ENCODE measurements at regions not wholly inside any gene's neighbourhood (a gene's known extent, or its start where the extent isn't known, plus 50 kb on each side); places are given as distances from the start of the nearest gene placed in this dataset.
"Not testable (repeated sequence)": the region's sequence is repeated elsewhere in the genome, so short reads cannot be mapped to it uniquely, and the experiment has no call there.

- no peak for DNase-seq
These were observed 108.2 kb upstream of the RAB12 start for GRCh38 chr18:8501044-8501443.

GRCh38 chr18:8503248-8503647, 106.0 kb upstream of the RAB12 start:
- DNase-seq: no peak

GRCh38 chr18:8504424-8504823, 104.8 kb upstream of the RAB12 start:
- DNase-seq: no peak

GRCh38 chr18:8504880-8505435, 104.3 kb upstream of the RAB12 start:
- DNase-seq: no peak

- DNase-seq: no peak
These were observed 102.8 kb upstream of the RAB12 start for GRCh38 chr18:8506251-8507049.

- DNase-seq: no peak
These were observed 101.9 kb upstream of the RAB12 start for GRCh38 chr18:8507361-8507760.

GRCh38 chr18:8507915-8508705, 101.1 kb upstream of the RAB12 start:
- no peak for DNase-seq

- DNase-seq: no peak
These were observed 96.0 kb upstream of the RAB12 start for GRCh38 chr18:8513249-8513648.

- no peak for DNase-seq
These were observed 94.8 kb upstream of the RAB12 start for GRCh38 chr18:8514409-8514808.

- DNase-seq: no peak
These were observed 93.9 kb upstream of the RAB12 start for GRCh38 chr18:8515142-8515865.

- no peak for DNase-seq
These were observed 92.6 kb upstream of the RAB12 start for GRCh38 chr18:8516371-8517250.

- DNase-seq: no peak
These were observed 92.0 kb upstream of the RAB12 start for GRCh38 chr18:8517276-8517675.

- no peak for DNase-seq
These were observed 90.1 kb upstream of the RAB12 start for GRCh38 chr18:8519102-8519501.

GRCh38 chr18:8520266-8520665, 89.0 kb upstream of the RAB12 start:
- DNase-seq: no peak

GRCh38 chr18:8522756-8523155, 86.5 kb upstream of the RAB12 start:
- DNase-seq: no peak

GRCh38 chr18:8525692-8526091, 83.5 kb upstream of the RAB12 start:
- no peak for DNase-seq

GRCh38 chr18:8526332-8526731, 82.9 kb upstream of the RAB12 start:
- DNase-seq: peak; percentile 70

- DNase-seq: peak; percentile 17
These were observed 79.6 kb upstream of the RAB12 start for GRCh38 chr18:8529609-8530008.

- not testable (repeated sequence) for DNase-seq
These were observed 78.2 kb upstream of the RAB12 start for GRCh38 chr18:8531084-8531483.

GRCh38 chr18:8536231-8536630, 73.0 kb upstream of the RAB12 start:
- DNase-seq: no peak

GRCh38 chr18:8536922-8537321, 72.3 kb upstream of the RAB12 start:
- no peak for DNase-seq

GRCh38 chr18:8537400-8537799, 71.8 kb upstream of the RAB12 start:
- DNase-seq: no peak

Data from suppressor macrophage treated with lipopolysaccharide for 4 hours (primary cell).